ENCODE measurements at regions not wholly inside any gene's neighbourhood (a gene's known extent, or its start where the extent isn't known, plus 50 kb on each side); places are given as distances from the start of the nearest gene placed in this dataset.

DNA sequence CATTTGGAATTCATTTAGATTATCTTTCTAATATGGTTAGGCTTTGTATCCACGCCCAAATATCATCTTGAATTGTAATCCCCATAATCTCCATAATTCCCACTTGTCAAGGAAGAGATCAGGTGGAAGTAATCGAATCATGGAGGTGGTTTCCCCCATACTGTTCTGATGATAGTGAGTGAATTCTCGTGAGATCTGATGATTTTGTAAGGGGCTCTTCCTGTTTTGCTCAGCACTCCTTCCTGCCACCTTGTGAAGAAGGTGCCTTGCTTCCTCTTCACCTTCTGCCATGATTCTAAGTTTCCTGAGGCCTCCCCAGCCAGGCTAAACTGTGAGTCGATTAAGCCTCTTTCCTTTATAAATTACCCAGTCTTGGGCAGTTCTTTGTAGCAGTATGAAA, 527.5 kb upstream of the ARRDC3 start:
- TF ChIP-seq, protein P1, sequence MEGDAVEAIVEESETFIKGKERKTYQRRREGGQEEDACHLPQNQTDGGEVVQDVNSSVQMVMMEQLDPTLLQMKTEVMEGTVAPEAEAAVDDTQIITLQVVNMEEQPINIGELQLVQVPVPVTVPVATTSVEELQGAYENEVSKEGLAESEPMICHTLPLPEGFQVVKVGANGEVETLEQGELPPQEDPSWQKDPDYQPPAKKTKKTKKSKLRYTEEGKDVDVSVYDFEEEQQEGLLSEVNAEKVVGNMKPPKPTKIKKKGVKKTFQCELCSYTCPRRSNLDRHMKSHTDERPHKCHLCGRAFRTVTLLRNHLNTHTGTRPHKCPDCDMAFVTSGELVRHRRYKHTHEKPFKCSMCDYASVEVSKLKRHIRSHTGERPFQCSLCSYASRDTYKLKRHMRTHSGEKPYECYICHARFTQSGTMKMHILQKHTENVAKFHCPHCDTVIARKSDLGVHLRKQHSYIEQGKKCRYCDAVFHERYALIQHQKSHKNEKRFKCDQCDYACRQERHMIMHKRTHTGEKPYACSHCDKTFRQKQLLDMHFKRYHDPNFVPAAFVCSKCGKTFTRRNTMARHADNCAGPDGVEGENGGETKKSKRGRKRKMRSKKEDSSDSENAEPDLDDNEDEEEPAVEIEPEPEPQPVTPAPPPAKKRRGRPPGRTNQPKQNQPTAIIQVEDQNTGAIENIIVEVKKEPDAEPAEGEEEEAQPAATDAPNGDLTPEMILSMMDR (IDR thresholded peaks at IDR 0.05; ENCODE audit: low read length), result no peak
- no peak for TF ChIP-seq EZH2 (IDR thresholded peaks at IDR 0.05; ENCODE audit: borderline replicate concordance, low read length)

Data from OCI-LY1 (cell line).